Skeletal muscle satellite cell (primary cell): ENCODE measurements at regions not wholly inside any gene's neighbourhood (a gene's known extent, or its start where the extent isn't known, plus 50 kb on each side); places are given as distances from the start of the nearest gene placed in this dataset.

ENCODE experiments used
- H3K27me3 ChIP-seq: 2 replicates; pipeline ENCODE4 v1.7.0; 2013; ENCODE audit warnings: low read length; ENCODE audit not compliant: control insufficient read depth, insufficient read depth
- H3K36me3 ChIP-seq: 2 replicates; pipeline ENCODE4 v1.7.0; 2013; ENCODE audit warnings: mild to moderate bottlenecking, control low read depth, low read length; ENCODE audit not compliant: insufficient read depth
- H3K4me1 ChIP-seq: 2 replicates; pipeline ENCODE4 v1.7.0; 2013; ENCODE audit warnings: low read length; ENCODE audit not compliant: control insufficient read depth, insufficient read depth
- H3K4me2 ChIP-seq: 2 replicates; pipeline ENCODE4 v1.7.0; 2013; ENCODE audit warnings: mild to moderate bottlenecking, low read length
- H3K4me3 ChIP-seq: 2 replicates; pipeline ENCODE4 v1.7.0; 2013; ENCODE audit warnings: low read length
- H3K9ac ChIP-seq: 2 replicates; pipeline ENCODE4 v1.7.0; 2013; ENCODE audit warnings: mild to moderate bottlenecking, low read depth, low read length, moderate library complexity
- H3K9me3 ChIP-seq: replicated peaks from 2 replicates; pipeline ENCODE4 v1.7.0; 2013; ENCODE audit warnings: mild to moderate bottlenecking, control low read depth, low read length

- Histone ChIP-seq H3K4me1 (peaks cover 19% of the 10 kb centered on the region), H3K9me3 (no peaks in the 10 kb centered on the region), H3K9ac (no peak overlapping the region)
Observed at GRCh38 chr6:22845467-22845866, 276.1 kb downstream of the HDGFL1 start.

GRCh38 chr6:22848121-22848520 lies 278.8 kb downstream of the HDGFL1 start:
- Histone ChIP-seq H3K36me3 (no peaks in the 10 kb centered on the region), H3K9me3 (no peaks in the 10 kb centered on the region), H3K4me2 (no peak overlapping the region), H3K4me3 (no peak overlapping the region), H3K4me1 (peaks cover 19% of the 10 kb centered on the region), H3K9ac (no peak overlapping the region), H3K27me3 (no peaks in the 10 kb centered on the region)

More at GRCh38 chr6:22845467-22845866, 276.1 kb downstream of the HDGFL1 start:
- Histone ChIP-seq H3K4me2 (no peak overlapping the region), H3K4me3 (no peak overlapping the region), H3K36me3 (no peaks in the 10 kb centered on the region), H3K27me3 (no peaks in the 10 kb centered on the region)

GRCh38 chr6:22849921-22850320 lies 280.6 kb downstream of the HDGFL1 start:
- Histone ChIP-seq H3K4me3 (no peak overlapping the region), H3K9ac (no peak overlapping the region), H3K9me3 (no peaks in the 10 kb centered on the region), H3K4me2 (no peak overlapping the region), H3K36me3 (no peaks in the 10 kb centered on the region), H3K27me3 (no peaks in the 10 kb centered on the region), H3K4me1 (peaks cover 19% of the 10 kb centered on the region)

- H3K4me2 ChIP-seq: no peak overlapping the region
- H3K4me1 ChIP-seq: peaks cover 19% of the 10 kb centered on the region
- no peaks in the 10 kb centered on the region for H3K9me3 ChIP-seq
- no peaks in the 10 kb centered on the region for H3K36me3 ChIP-seq
- no peak overlapping the region for H3K9ac ChIP-seq
- H3K27me3 ChIP-seq: no peaks in the 10 kb centered on the region
- no peak overlapping the region for H3K4me3 ChIP-seq
Observed at GRCh38 chr6:22852101-22852500, 282.7 kb downstream of the HDGFL1 start.

- H3K4me1 ChIP-seq: peaks cover 32% of the 10 kb centered on the region
- H3K4me3 ChIP-seq: no peak overlapping the region
- no peaks in the 10 kb centered on the region for H3K9me3 ChIP-seq
- no peaks in the 10 kb centered on the region for H3K36me3 ChIP-seq
- H3K4me2 ChIP-seq: peak overlapping the region; percentile 38
- H3K27me3 ChIP-seq: no peaks in the 10 kb centered on the region
- H3K9ac ChIP-seq: peak overlapping the region; percentile 6
Observed at GRCh38 chr6:22873513-22874136, 304.3 kb downstream of the HDGFL1 start.

- H3K9ac ChIP-seq: no peak overlapping the region
- H3K4me3 ChIP-seq: no peak overlapping the region
- no peaks in the 10 kb centered on the region for H3K27me3 ChIP-seq
- no peaks in the 10 kb centered on the region for H3K9me3 ChIP-seq
- no peaks in the 10 kb centered on the region for H3K36me3 ChIP-seq
- H3K4me2 ChIP-seq: no peak overlapping the region
- H3K4me1 ChIP-seq: peaks cover 41% of the 10 kb centered on the region
Observed at GRCh38 chr6:22875845-22876244, 306.5 kb downstream of the HDGFL1 start.

GRCh38 chr6:22878324-22878701 lies 308.9 kb downstream of the HDGFL1 start:
- Histone ChIP-seq H3K4me1 (peaks cover 49% of the 10 kb centered on the region), H3K4me2 (no peak overlapping the region), H3K4me3 (no peak overlapping the region), H3K27me3 (no peaks in the 10 kb centered on the region), H3K9me3 (no peaks in the 10 kb centered on the region), H3K9ac (peak overlapping the region; percentile 12), H3K36me3 (no peaks in the 10 kb centered on the region)

- peaks cover 45% of the 10 kb centered on the region for H3K4me1 ChIP-seq
- H3K27me3 ChIP-seq: no peaks in the 10 kb centered on the region
- no peak overlapping the region for H3K9ac ChIP-seq
- H3K36me3 ChIP-seq: no peaks in the 10 kb centered on the region
- no peak overlapping the region for H3K4me2 ChIP-seq
- no peaks in the 10 kb centered on the region for H3K9me3 ChIP-seq
- H3K4me3 ChIP-seq: no peak overlapping the region
Observed at GRCh38 chr6:22878706-22879105, 309.3 kb downstream of the HDGFL1 start.

- peak overlapping the region; percentile 77 for H3K9ac ChIP-seq
- H3K27me3 ChIP-seq: no peaks in the 10 kb centered on the region
- H3K4me3 ChIP-seq: peak overlapping the region; percentile 31
- peaks cover 41% of the 10 kb centered on the region for H3K4me1 ChIP-seq
- H3K36me3 ChIP-seq: no peaks in the 10 kb centered on the region
- peak overlapping the region; percentile 66 for H3K4me2 ChIP-seq
- H3K9me3 ChIP-seq: no peaks in the 10 kb centered on the region
Observed at GRCh38 chr6:22880686-22881433, 311.5 kb downstream of the HDGFL1 start.

GRCh38 chr6:22882581-22882980 lies 313.2 kb downstream of the HDGFL1 start:
- Histone ChIP-seq H3K4me1 (peaks cover 39% of the 10 kb centered on the region), H3K27me3 (no peaks in the 10 kb centered on the region), H3K4me2 (no peak overlapping the region), H3K36me3 (no peaks in the 10 kb centered on the region), H3K9me3 (no peaks in the 10 kb centered on the region), H3K4me3 (no peak overlapping the region), H3K9ac (no peak overlapping the region)

- H3K9ac ChIP-seq: no peak overlapping the region
- no peak overlapping the region for H3K4me2 ChIP-seq
- H3K9me3 ChIP-seq: no peaks in the 10 kb centered on the region
- no peak overlapping the region for H3K4me3 ChIP-seq
- H3K27me3 ChIP-seq: no peaks in the 10 kb centered on the region
- H3K36me3 ChIP-seq: no peaks in the 10 kb centered on the region
- H3K4me1 ChIP-seq: peaks cover 33% of the 10 kb centered on the region
Observed at GRCh38 chr6:22883061-22883717, 313.8 kb downstream of the HDGFL1 start.
